KMS-11 (cell line): ENCODE measurements at regions not wholly inside any gene's neighbourhood (a gene's known extent, or its start where the extent isn't known, plus 50 kb on each side); places are given as distances from the start of the nearest gene placed in this dataset.

Experiments
- H2AFZ ChIP-seq: fragments of 200-600 bp; sonication (generic); 2 replicates; pipeline ENCODE4 v1.6.1; 2016; ENCODE audit warnings: antibody characterized with exemption, mixed run types, low read depth
- H3K27ac ChIP-seq: fragments of 200-600 bp; sonication (generic); 2 replicates; pipeline ENCODE4 v1.6.1; 2016; ENCODE audit warnings: mild to moderate bottlenecking, mixed run types
- H3K27me3 ChIP-seq: fragments of 200-600 bp; sonication (generic); 2 replicates; pipeline ENCODE4 v1.6.1; 2017; ENCODE audit warnings: mild to moderate bottlenecking, low read depth, mixed run types, moderate library complexity; ENCODE audit not compliant: insufficient read depth
- H3K36me3 ChIP-seq: fragments of 200-600 bp; sonication (generic); 2 replicates; pipeline ENCODE4 v1.6.1; 2017; ENCODE audit warnings: mild to moderate bottlenecking, mixed run types; ENCODE audit not compliant: insufficient read depth
- H3K4me1 ChIP-seq: fragments of 200-600 bp; sonication (generic); 2 replicates; pipeline ENCODE4 v1.6.1; 2016; ENCODE audit warnings: mild to moderate bottlenecking, low read depth, mixed run types; ENCODE audit not compliant: poor library complexity, severe bottlenecking
- H3K4me2 ChIP-seq: fragments of 200-600 bp; sonication (generic); 2 replicates; pipeline ENCODE4 v1.7.0; 2016; ENCODE audit warnings: mild to moderate bottlenecking, mixed run types
- H3K4me3 ChIP-seq: fragments of 200-600 bp; sonication (generic); IDR thresholded peaks from 2 replicates; pipeline ENCODE4 v1.6.1; 2017; ENCODE audit warnings: low read depth, low read length, mixed read lengths; ENCODE audit not compliant: insufficient read depth
- H3K79me2 ChIP-seq: fragments of 200-600 bp; sonication (generic); 2 replicates; pipeline ENCODE4 v1.6.1; 2016; ENCODE audit warnings: low read depth, mixed run types; ENCODE audit not compliant: insufficient read depth
- H3K9ac ChIP-seq: fragments of 200-600 bp; sonication (generic); 2 replicates; pipeline ENCODE4 v1.6.1; 2016; ENCODE audit warnings: mild to moderate bottlenecking, mixed run types
- H4K20me1 ChIP-seq: fragments of 200-600 bp; sonication (generic); 2 replicates; pipeline ENCODE4 v1.6.1; 2016; ENCODE audit warnings: mild to moderate bottlenecking, mixed run types; ENCODE audit not compliant: insufficient read depth
- CTCF ChIP-seq: fragments of 200-600 bp; sonication (generic); conservative IDR thresholded peaks from 2 replicates; pipeline ENCODE4 v1.6.1; 2017; ENCODE audit warnings: low read depth, mild to moderate bottlenecking, antibody characterized with exemption, low read length, moderate library complexity, mixed read lengths

GRCh38 chr15:62618846-62619504 lies 423.6 kb upstream of the TPM1 start:
- Histone ChIP-seq H3K4me3 (no peak overlapping the region), H3K79me2 (no peaks in the 10 kb centered on the region), H3K4me2 (no peak overlapping the region), H3K27ac (no peak overlapping the region), H3K36me3 (no peaks in the 10 kb centered on the region), H3K9ac (no peak overlapping the region), H4K20me1 (no peaks in the 10 kb centered on the region), H3K4me1 (no peaks in the 10 kb centered on the region), H2AFZ (no peak overlapping the region), H3K27me3 (no peaks in the 10 kb centered on the region)
- TF ChIP-seq CTCF, result no peak

- no peak overlapping the region for H3K27ac ChIP-seq
- H3K79me2 ChIP-seq, result no peaks in the 10 kb centered on the region
- no peak overlapping the region for H3K4me3 ChIP-seq
- TF ChIP-seq CTCF, result no peak
- no peaks in the 10 kb centered on the region for H3K4me1 ChIP-seq
- no peak overlapping the region for H3K4me2 ChIP-seq
- no peak overlapping the region for H3K9ac ChIP-seq
- H4K20me1 ChIP-seq, result no peaks in the 10 kb centered on the region
- no peak overlapping the region for H2AFZ ChIP-seq
- no peaks in the 10 kb centered on the region for H3K27me3 ChIP-seq
- H3K36me3 ChIP-seq, result no peaks in the 10 kb centered on the region
Observed at GRCh38 chr15:62619526-62619925, 423.0 kb upstream of the TPM1 start.

GRCh38 chr15:62622775-62623174 lies 419.8 kb upstream of the TPM1 start:
- no peak overlapping the region for H3K27ac ChIP-seq
- TF ChIP-seq CTCF, result no peak

GRCh38 chr15:62624547-62625378 lies 417.8 kb upstream of the TPM1 start:
- Histone ChIP-seq H3K4me2 (no peak overlapping the region), H3K36me3 (no peaks in the 10 kb centered on the region), H3K27me3 (no peaks in the 10 kb centered on the region), H4K20me1 (no peaks in the 10 kb centered on the region), H3K79me2 (no peaks in the 10 kb centered on the region), H3K4me3 (no peak overlapping the region), H3K4me1 (no peaks in the 10 kb centered on the region), H2AFZ (no peak overlapping the region), H3K9ac (no peak overlapping the region), H3K27ac (no peak overlapping the region)
- TF ChIP-seq CTCF, result no peak

More at GRCh38 chr15:62622775-62623174, 419.8 kb upstream of the TPM1 start:
- H3K9ac ChIP-seq, result no peak overlapping the region
- no peaks in the 10 kb centered on the region for H3K36me3 ChIP-seq
- no peaks in the 10 kb centered on the region for H3K27me3 ChIP-seq
- no peak overlapping the region for H3K4me3 ChIP-seq
- no peak overlapping the region for H2AFZ ChIP-seq
- H3K4me2 ChIP-seq, result no peak overlapping the region
- H3K4me1 ChIP-seq, result no peaks in the 10 kb centered on the region
- H4K20me1 ChIP-seq, result no peaks in the 10 kb centered on the region
- H3K79me2 ChIP-seq, result no peaks in the 10 kb centered on the region
